ENCODE measurements at regions not wholly inside any gene's neighbourhood (a gene's known extent, or its start where the extent isn't known, plus 50 kb on each side); places are given as distances from the start of the nearest gene placed in this dataset.

DNA sequence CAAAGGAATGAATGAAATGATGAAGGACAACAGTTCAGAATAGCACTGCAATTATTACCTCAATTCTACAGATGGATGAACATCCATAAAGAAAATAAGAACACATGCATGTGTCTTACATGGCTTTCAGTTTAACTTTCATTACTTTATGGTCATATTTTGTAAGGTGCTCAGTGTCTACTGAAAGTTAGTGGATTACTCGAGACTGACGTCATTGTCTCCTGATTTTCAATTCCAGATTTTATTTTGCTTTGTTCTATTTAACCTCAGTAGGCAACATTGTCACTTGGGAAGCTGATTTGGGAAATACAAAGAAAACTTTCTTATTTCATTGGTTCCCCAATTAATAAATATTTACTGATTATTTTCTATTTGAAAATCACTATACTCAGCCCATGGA lies 363.7 kb downstream of the CHSY3 start:
- H3K9me2 ChIP-seq (ENCODE audit: insufficient read depth) = no peaks in the 10 kb centered on the region
- ChIA-PET CTCF (no interaction called here), POLR2A (no interaction called here), RAD21 (ENCODE audit: low non-redundant PET in 1 of 2, low total read pairs in 2 of 2, uncharacterized antibody in 2 of 2, unreplicated experiment in 2 of 2) (no interaction called here)
- no peaks in the 10 kb centered on the region for H3K27me3 ChIP-seq (ENCODE audit: insufficient read depth, low read length)
- no peak overlapping the region for H3K9ac ChIP-seq (ENCODE audit: low read length)
- no peak overlapping the region for H3K27ac ChIP-seq (ENCODE audit: low read depth, low read length)
- no peaks in the 10 kb centered on the region for H3K4me1 ChIP-seq (ENCODE audit: control insufficient read depth in 1 of 2, insufficient read depth in 2 of 2, low read length in 2 of 2)
- no peak overlapping the region for H2AFZ ChIP-seq (ENCODE audit: low read depth, low read length, poor library complexity, severe bottlenecking)
- H3K9me3 ChIP-seq (ENCODE audit: control insufficient read depth in 1 of 2, insufficient read depth in 1 of 2, low read depth in 1 of 2, low read length in 2 of 2) = no peaks in the 10 kb centered on the region
- no peak for TF ChIP-seq ELF1 (IDR thresholded peaks at IDR 0.05; ENCODE audit: borderline replicate concordance, low read depth)
- no peak for TF ChIP-seq ZFX (IDR thresholded peaks at IDR 0.05)
- TF ChIP-seq CTCF (IDR thresholded peaks at IDR 0.05 in 2 of 3, conservative IDR thresholded peaks at IDR 0.05 in 1 of 3; ENCODE audit: borderline replicate concordance in 1 of 3, insufficient read depth in 1 of 3, low read depth in 2 of 3, low read length in 2 of 3) = no peak
- TF ChIP-seq TCF7L2 (IDR thresholded peaks at IDR 0.05; ENCODE audit: borderline replicate concordance, extremely low read depth, insufficient read depth, insufficient read length) = no peak
- TF ChIP-seq RAD21 (IDR thresholded peaks at IDR 0.05; ENCODE audit: low read depth) = no peak
- TF ChIP-seq YY1 (IDR thresholded peaks at IDR 0.05; ENCODE audit: extremely low read depth, insufficient replicate concordance, low read depth, low read length) = no peak
- no peak for TF ChIP-seq SRF (IDR thresholded peaks at IDR 0.05; ENCODE audit: low read depth)
- no peak for TF ChIP-seq ATF3 (IDR thresholded peaks at IDR 0.05)
- TF ChIP-seq EGR1 (IDR thresholded peaks at IDR 0.05; ENCODE audit: low read depth) = no peak
- TF ChIP-seq ZBTB33 (IDR thresholded peaks at IDR 0.05; ENCODE audit: extremely low read depth, insufficient replicate concordance, low read length) = no peak
- intact Hi-C loops (cut with micrococcal nuclease) = no loop called here
- H4K20me1 ChIP-seq (ENCODE audit: insufficient read depth) = no peaks in the 10 kb centered on the region
- BruUV-seq (replicated peaks) = no TSS peak
- ATAC-seq (no peak), DNase-seq (ENCODE audit: low read depth, low spot score) (no peak)
- H3K36me3 ChIP-seq (ENCODE audit: control insufficient read depth in 1 of 2, insufficient read depth in 2 of 2, low read length in 2 of 2) = no peaks in the 10 kb centered on the region
- no peak overlapping the region for H3K4me3 ChIP-seq (replicated peaks in 1 of 2; ENCODE audit: low read depth in 1 of 2, low read length in 2 of 2)
- H3K4me2 ChIP-seq (ENCODE audit: low read length) = no peak overlapping the region
- no peaks in the 10 kb centered on the region for H3K79me2 ChIP-seq (ENCODE audit: insufficient read depth, low read length)

Measured in HCT116 (cell line).